Gastrocnemius medialis (tissue), 4 donors: ENCODE measurements at regions not wholly inside any gene's neighbourhood (a gene's known extent, or its start where the extent isn't known, plus 50 kb on each side); places are given as distances from the start of the nearest gene placed in this dataset.

Experiments
- POLR2A ChIP-seq, 2 donors: fragments of 450-650 bp; IDR thresholded peaks; one replicate each; pipeline ENCODE4 v1.6.1; 2017; ENCODE audit warnings: antibody characterized with exemption in 2 of 2, mild to moderate bottlenecking in 2 of 2, moderate library complexity in 2 of 2
- TF ChIP-seq, protein P1 (sequence below), 5 experiments: fragments of 450-650 bp in 3 of 5; fragments of 200-600 bp in 2 of 5; sonication (generic) in 2 of 5; IDR thresholded peaks in 4 of 5; conservative IDR thresholded peaks in 1 of 5; 1 replicate in 4 of 5; 2 replicates in 1 of 5; pipeline ENCODE4 v1.5.1; 2016 to 2019; ENCODE audit warnings: antibody characterized with exemption in 5 of 5, mild to moderate bottlenecking in 3 of 5, moderate library complexity in 3 of 5

DNA sequence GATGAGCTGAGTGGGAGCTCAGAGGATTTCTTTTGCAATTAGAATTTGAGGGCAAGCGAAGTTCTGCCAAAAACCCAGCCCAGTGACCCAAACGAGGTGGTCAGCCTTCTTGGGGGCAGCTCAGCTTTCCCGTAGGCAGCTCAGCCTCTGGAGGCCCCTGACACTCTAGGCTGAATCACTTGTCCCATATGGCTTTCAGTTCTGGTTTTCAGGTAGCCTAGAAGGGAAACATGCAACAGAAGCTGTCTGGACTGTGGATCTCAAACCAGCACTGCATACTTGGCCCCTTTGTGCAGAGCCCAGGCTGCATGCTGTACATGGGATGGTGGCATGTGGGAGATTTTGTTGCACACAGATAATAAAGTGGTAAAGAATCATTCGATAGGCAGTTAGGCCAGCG lies 322.8 kb downstream of the ANKRD30A start:
- TF ChIP-seq, protein P1, sequence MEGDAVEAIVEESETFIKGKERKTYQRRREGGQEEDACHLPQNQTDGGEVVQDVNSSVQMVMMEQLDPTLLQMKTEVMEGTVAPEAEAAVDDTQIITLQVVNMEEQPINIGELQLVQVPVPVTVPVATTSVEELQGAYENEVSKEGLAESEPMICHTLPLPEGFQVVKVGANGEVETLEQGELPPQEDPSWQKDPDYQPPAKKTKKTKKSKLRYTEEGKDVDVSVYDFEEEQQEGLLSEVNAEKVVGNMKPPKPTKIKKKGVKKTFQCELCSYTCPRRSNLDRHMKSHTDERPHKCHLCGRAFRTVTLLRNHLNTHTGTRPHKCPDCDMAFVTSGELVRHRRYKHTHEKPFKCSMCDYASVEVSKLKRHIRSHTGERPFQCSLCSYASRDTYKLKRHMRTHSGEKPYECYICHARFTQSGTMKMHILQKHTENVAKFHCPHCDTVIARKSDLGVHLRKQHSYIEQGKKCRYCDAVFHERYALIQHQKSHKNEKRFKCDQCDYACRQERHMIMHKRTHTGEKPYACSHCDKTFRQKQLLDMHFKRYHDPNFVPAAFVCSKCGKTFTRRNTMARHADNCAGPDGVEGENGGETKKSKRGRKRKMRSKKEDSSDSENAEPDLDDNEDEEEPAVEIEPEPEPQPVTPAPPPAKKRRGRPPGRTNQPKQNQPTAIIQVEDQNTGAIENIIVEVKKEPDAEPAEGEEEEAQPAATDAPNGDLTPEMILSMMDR (IDR thresholded peaks at IDR 0.05 in 4 of 5, conservative IDR thresholded peaks at IDR 0.05 in 1 of 5), result no peak
- no peak for TF ChIP-seq POLR2A (IDR thresholded peaks at IDR 0.05)
